Suppressor macrophage treated with lipopolysaccharide for 1 hour (primary cell): ENCODE measurements at regions not wholly inside any gene's neighbourhood (a gene's known extent, or its start where the extent isn't known, plus 50 kb on each side); places are given as distances from the start of the nearest gene placed in this dataset.
"Not testable (repeated sequence)": the region's sequence is repeated elsewhere in the genome, so short reads cannot be mapped to it uniquely, and the experiment has no call there.

Source experiments
- DNase-seq, 3 donors: peaks; one replicate each; pipeline ENCODE4 v3.0.0-alpha.2; 2020 to 2022

- DNase-seq = no peak
Measured at GRCh38 chr20:57813509-57814269, 103.9 kb upstream of the PMEPA1 start.

- not testable (repeated sequence) for DNase-seq
Measured at GRCh38 chr20:57812632-57813031, 102.8 kb upstream of the PMEPA1 start.

- DNase-seq = no peak
Measured at GRCh38 chr20:57811374-57812020, 101.7 kb upstream of the PMEPA1 start.

GRCh38 chr20:57810511-57811373 is 100.9 kb upstream of the PMEPA1 start:
- no peak for DNase-seq

- DNase-seq = peak in 1 of 3 donors; percentile 13
Measured at GRCh38 chr20:57809661-57810172, 99.9 kb upstream of the PMEPA1 start.

- DNase-seq = no peak
Measured at GRCh38 chr20:57809149-57809548, 99.3 kb upstream of the PMEPA1 start.

GRCh38 chr20:57808264-57809070 is 98.7 kb upstream of the PMEPA1 start:
- DNase-seq = no peak

- no peak for DNase-seq
Measured at GRCh38 chr20:57807401-57808263, 97.8 kb upstream of the PMEPA1 start.

- DNase-seq = no peak
Measured at GRCh38 chr20:57806975-57807374, 97.2 kb upstream of the PMEPA1 start.

- no peak for DNase-seq
Measured at GRCh38 chr20:57806476-57806875, 96.7 kb upstream of the PMEPA1 start.

- DNase-seq = no peak
Measured at GRCh38 chr20:57805747-57806146, 95.9 kb upstream of the PMEPA1 start.

- no peak for DNase-seq
Measured at GRCh38 chr20:57804470-57805250, 94.8 kb upstream of the PMEPA1 start.

- no peak for DNase-seq
Measured at GRCh38 chr20:57803508-57804005, 93.7 kb upstream of the PMEPA1 start.

GRCh38 chr20:57802765-57803507 is 93.1 kb upstream of the PMEPA1 start:
- no peak for DNase-seq

GRCh38 chr20:57801581-57801980 is 91.8 kb upstream of the PMEPA1 start:
- no peak for DNase-seq

- DNase-seq = peak in 1 of 3 donors; percentile 7
Measured at GRCh38 chr20:57800791-57801430, 91.1 kb upstream of the PMEPA1 start.

GRCh38 chr20:57797401-57797800 is 87.6 kb upstream of the PMEPA1 start:
- DNase-seq = peak in 1 of 3 donors; percentile 20

GRCh38 chr20:57795977-57796560 is 86.3 kb upstream of the PMEPA1 start:
- DNase-seq = no peak

GRCh38 chr20:57795342-57795697 is 85.5 kb upstream of the PMEPA1 start:
- peak in 1 of 3 donors; percentile 6 for DNase-seq
